Activated CD8-positive, alpha-beta T cell treated with anti-CD3 and anti-CD28 coated beads, Interleukin-2, amount 10 ng/mL, durations not matched to agents 7 days and 5 days (primary cell): ENCODE measurements at regions not wholly inside any gene's neighbourhood (a gene's known extent, or its start where the extent isn't known, plus 50 kb on each side); places are given as distances from the start of the nearest gene placed in this dataset.
"Not testable (repeated sequence)": the region's sequence is repeated elsewhere in the genome, so short reads cannot be mapped to it uniquely, and the experiment has no call there.

Source experiments
- ATAC-seq: fragments of 150-1000 bp; cut with Tn5 transposase; one replicate; pipeline ENCODE4 v1.10.0; 2021; ENCODE audit warnings: moderate library complexity
- CTCF ChIA-PET: fragments of 350-600 bp; sonication (Branson Sonifier 250); formaldehyde crosslinking; loops from one replicate; lab custom pipeline; 2021; ENCODE audit warnings: antibody characterized with exemption; lab: Charles Lee
- POLR2A ChIA-PET: fragments of 350-600 bp; sonication (Branson Sonifier 250); formaldehyde crosslinking; loops from one replicate; lab custom pipeline; 2021; ENCODE audit warnings: antibody characterized with exemption; lab: Charles Lee
- DNase-seq: peaks from one replicate; pipeline ENCODE4 v3.0.0-alpha.2; 2020
- H3K27ac Mint-ChIP-seq: one replicate; pipeline ENCODE4 v1.8.0; 2021; ENCODE audit warnings: mild to moderate bottlenecking, mixed read lengths
- H3K27me3 Mint-ChIP-seq: one replicate; pipeline ENCODE4 v1.8.0; 2021; ENCODE audit warnings: low read depth, mixed read lengths
- H3K36me3 Mint-ChIP-seq: one replicate; pipeline ENCODE4 v1.8.0; 2021; ENCODE audit warnings: low read depth, mixed read lengths
- H3K4me1 Mint-ChIP-seq: one replicate; pipeline ENCODE4 v1.8.0; 2021; ENCODE audit warnings: low read depth, mixed read lengths
- H3K4me3 Mint-ChIP-seq: one replicate; pipeline ENCODE4 v1.8.0; 2021; ENCODE audit warnings: mild to moderate bottlenecking, mixed read lengths
- H3K9me3 Mint-ChIP-seq: one replicate; pipeline ENCODE4 v1.8.0; 2022; ENCODE audit warnings: mixed read lengths; ENCODE audit not compliant: insufficient read depth

- DNase-seq (no peak), ATAC-seq (no peak)
- Mint-ChIP-seq H3K27ac (no peak overlapping the region), H3K36me3 (no peaks in the 10 kb centered on the region), H3K4me1 (no peaks in the 10 kb centered on the region), H3K27me3 (no peaks in the 10 kb centered on the region), H3K4me3 (no peak overlapping the region), H3K9me3 (no peaks in the 10 kb centered on the region)
- ChIA-PET POLR2A (no interaction called here), CTCF (no interaction called here)
These were observed 383.5 kb upstream of the INTU start for GRCh38 chr4:127249066-127249766.

GRCh38 chr4:127249767-127250108 is 383.0 kb upstream of the INTU start:
- Mint-ChIP-seq H3K4me1 (no peaks in the 10 kb centered on the region), H3K27me3 (no peaks in the 10 kb centered on the region), H3K27ac (no peak overlapping the region), H3K9me3 (no peaks in the 10 kb centered on the region), H3K4me3 (no peak overlapping the region), H3K36me3 (no peaks in the 10 kb centered on the region)
- POLR2A ChIA-PET: no interaction called here
- CTCF ChIA-PET: no interaction called here
- no peak for ATAC-seq
- DNase-seq: no peak

- H3K36me3 Mint-ChIP-seq: no peaks in the 10 kb centered on the region
- no peaks in the 10 kb centered on the region for H3K4me1 Mint-ChIP-seq
- ATAC-seq (no peak), DNase-seq (no peak)
- POLR2A ChIA-PET: no interaction called here
- H3K27ac Mint-ChIP-seq: no peak overlapping the region
- no peak overlapping the region for H3K4me3 Mint-ChIP-seq
- no peaks in the 10 kb centered on the region for H3K9me3 Mint-ChIP-seq
- CTCF ChIA-PET: no interaction called here
- H3K27me3 Mint-ChIP-seq: no peaks in the 10 kb centered on the region
These were observed 382.2 kb upstream of the INTU start for GRCh38 chr4:127250577-127250976.

- no peaks in the 10 kb centered on the region for H3K27me3 Mint-ChIP-seq
- no peaks in the 10 kb centered on the region for H3K9me3 Mint-ChIP-seq
- H3K4me1 Mint-ChIP-seq: no peaks in the 10 kb centered on the region
- H3K4me3 Mint-ChIP-seq: no peak overlapping the region
- CTCF ChIA-PET: no interaction called here
- ATAC-seq (no peak), DNase-seq (no peak)
- no peak overlapping the region for H3K27ac Mint-ChIP-seq
- POLR2A ChIA-PET: no interaction called here
- H3K36me3 Mint-ChIP-seq: no peaks in the 10 kb centered on the region
These were observed 381.3 kb upstream of the INTU start for GRCh38 chr4:127251423-127251822.

- POLR2A ChIA-PET: no interaction called here
- Mint-ChIP-seq H3K36me3 (no peaks in the 10 kb centered on the region), H3K4me3 (no peak overlapping the region), H3K27ac (no peak overlapping the region), H3K9me3 (peaks cover 6% of the 10 kb centered on the region), H3K4me1 (no peaks in the 10 kb centered on the region), H3K27me3 (no peaks in the 10 kb centered on the region)
- ATAC-seq (no peak), DNase-seq (no peak)
- CTCF ChIA-PET: no interaction called here
These were observed 376.3 kb upstream of the INTU start for GRCh38 chr4:127256500-127256899.

- DNase-seq: no peak
- no peak for ATAC-seq
These were observed 371.3 kb upstream of the INTU start for GRCh38 chr4:127261476-127261875.

GRCh38 chr4:127268367-127268766 is 364.4 kb upstream of the INTU start:
- DNase-seq (no peak), ATAC-seq (no peak)
- H3K9me3 Mint-ChIP-seq: peaks cover 11% of the 10 kb centered on the region
- H3K36me3 Mint-ChIP-seq: no peaks in the 10 kb centered on the region
- H3K27ac Mint-ChIP-seq: no peak overlapping the region
- POLR2A ChIA-PET: no interaction called here
- H3K4me1 Mint-ChIP-seq: no peaks in the 10 kb centered on the region
- CTCF ChIA-PET: no interaction called here
- H3K27me3 Mint-ChIP-seq: no peaks in the 10 kb centered on the region
- H3K4me3 Mint-ChIP-seq: no peak overlapping the region

More at GRCh38 chr4:127261476-127261875, 371.3 kb upstream of the INTU start:
- H3K4me1 Mint-ChIP-seq: no peaks in the 10 kb centered on the region
- H3K4me3 Mint-ChIP-seq: no peak overlapping the region
- H3K9me3 Mint-ChIP-seq: peaks cover 6% of the 10 kb centered on the region
- no peak overlapping the region for H3K27ac Mint-ChIP-seq
- no peaks in the 10 kb centered on the region for H3K36me3 Mint-ChIP-seq
- no peaks in the 10 kb centered on the region for H3K27me3 Mint-ChIP-seq
- ChIA-PET POLR2A (no interaction called here), CTCF (no interaction called here)

- CTCF ChIA-PET, POLR2A ChIA-PET, H3K27ac Mint-ChIP-seq, H3K36me3 Mint-ChIP-seq, H3K4me1 Mint-ChIP-seq, H3K4me3 Mint-ChIP-seq, H3K27me3 Mint-ChIP-seq, ATAC-seq, DNase-seq: not testable (repeated sequence)
- peaks cover 14% of the 10 kb centered on the region for H3K9me3 Mint-ChIP-seq
These were observed 355.7 kb upstream of the INTU start for GRCh38 chr4:127277023-127277422.

- ChIA-PET CTCF (no interaction called here), POLR2A (no interaction called here)
- no peaks in the 10 kb centered on the region for H3K4me1 Mint-ChIP-seq
- H3K27me3 Mint-ChIP-seq: no peaks in the 10 kb centered on the region
- H3K4me3 Mint-ChIP-seq: no peak overlapping the region
- no peak for DNase-seq
- H3K27ac Mint-ChIP-seq: no peak overlapping the region
- H3K36me3 Mint-ChIP-seq: no peaks in the 10 kb centered on the region
- no peak for ATAC-seq
- H3K9me3 Mint-ChIP-seq: no peaks in the 10 kb centered on the region
These were observed 348.5 kb upstream of the INTU start for GRCh38 chr4:127284236-127284635.

- ChIA-PET POLR2A (no interaction called here), CTCF (no interaction called here)
- Mint-ChIP-seq H3K36me3 (no peaks in the 10 kb centered on the region), H3K27me3 (no peaks in the 10 kb centered on the region), H3K4me3 (no peak overlapping the region), H3K27ac (no peak overlapping the region), H3K4me1 (no peaks in the 10 kb centered on the region), H3K9me3 (peaks cover 17% of the 10 kb centered on the region)
- DNase-seq (no peak), ATAC-seq (no peak)
These were observed 341.4 kb upstream of the INTU start for GRCh38 chr4:127291316-127291715.

GRCh38 chr4:127293496-127293895 is 339.3 kb upstream of the INTU start:
- ATAC-seq: no peak
- H3K27ac Mint-ChIP-seq: no peak overlapping the region

GRCh38 chr4:127304356-127304755 is 328.4 kb upstream of the INTU start:
- Mint-ChIP-seq H3K36me3 (no peaks in the 10 kb centered on the region), H3K4me3 (no peak overlapping the region), H3K9me3 (peaks cover 12% of the 10 kb centered on the region), H3K27me3 (no peaks in the 10 kb centered on the region), H3K4me1 (no peaks in the 10 kb centered on the region), H3K27ac (no peak overlapping the region)
- POLR2A ChIA-PET: no interaction called here
- DNase-seq (no peak), ATAC-seq (no peak)
- CTCF ChIA-PET: no interaction called here

More at GRCh38 chr4:127293496-127293895, 339.3 kb upstream of the INTU start:
- H3K9me3 Mint-ChIP-seq: peaks cover 20% of the 10 kb centered on the region
- no peak overlapping the region for H3K4me3 Mint-ChIP-seq
- H3K27me3 Mint-ChIP-seq: no peaks in the 10 kb centered on the region
- H3K36me3 Mint-ChIP-seq: no peaks in the 10 kb centered on the region
- no peaks in the 10 kb centered on the region for H3K4me1 Mint-ChIP-seq
- ChIA-PET CTCF (no interaction called here), POLR2A (no interaction called here)
- DNase-seq: no peak

- POLR2A ChIA-PET: no interaction called here
- ATAC-seq: no peak
- DNase-seq: no peak
- H3K4me1 Mint-ChIP-seq: no peaks in the 10 kb centered on the region
- peaks cover 4% of the 10 kb centered on the region for H3K9me3 Mint-ChIP-seq
- CTCF ChIA-PET: no interaction called here
- no peaks in the 10 kb centered on the region for H3K27me3 Mint-ChIP-seq
- no peaks in the 10 kb centered on the region for H3K36me3 Mint-ChIP-seq
- H3K27ac Mint-ChIP-seq: no peak overlapping the region
- no peak overlapping the region for H3K4me3 Mint-ChIP-seq
These were observed 324.8 kb upstream of the INTU start for GRCh38 chr4:127307996-127308395.
